Activated naive CD8-positive, alpha-beta T cell treated with anti-CD3 and anti-CD28 coated beads, Interleukin-2, amount 10 ng/mL, durations not matched to agents 7 days and 5 days (primary cell): ENCODE measurements at regions not wholly inside any gene's neighbourhood (a gene's known extent, or its start where the extent isn't known, plus 50 kb on each side); places are given as distances from the start of the nearest gene placed in this dataset.

Experiments
- ATAC-seq: fragments of 150-1000 bp; cut with Tn5 transposase; one replicate; pipeline ENCODE4 v1.10.0; 2021; ENCODE audit warnings: low read depth, moderate library complexity
- POLR2A ChIA-PET: fragments of 350-600 bp; sonication (Branson Sonifier 250); formaldehyde crosslinking; loops from one replicate; lab custom pipeline; 2021; ENCODE audit warnings: antibody characterized with exemption; lab: Charles Lee
- DNase-seq: peaks from one replicate; pipeline ENCODE4 v3.0.0; 2021
- H3K27ac Mint-ChIP-seq: one replicate; pipeline ENCODE4 v1.8.0; 2022; ENCODE audit warnings: mild to moderate bottlenecking, mixed read lengths
- H3K27me3 Mint-ChIP-seq: one replicate; pipeline ENCODE4 v1.8.0; 2022; ENCODE audit warnings: mild to moderate bottlenecking, moderate library complexity, mixed read lengths
- H3K36me3 Mint-ChIP-seq: one replicate; pipeline ENCODE4 v1.8.0; 2021; ENCODE audit warnings: mild to moderate bottlenecking, mixed read lengths
- H3K4me1 Mint-ChIP-seq: one replicate; pipeline ENCODE4 v1.8.0; 2021; ENCODE audit warnings: mixed read lengths
- H3K4me3 Mint-ChIP-seq: one replicate; pipeline ENCODE4 v1.8.0; 2022; ENCODE audit warnings: mild to moderate bottlenecking, moderate library complexity, mixed read lengths
- H3K9me3 Mint-ChIP-seq: one replicate; pipeline ENCODE4 v1.8.0; 2021; ENCODE audit warnings: mixed read lengths

DNA sequence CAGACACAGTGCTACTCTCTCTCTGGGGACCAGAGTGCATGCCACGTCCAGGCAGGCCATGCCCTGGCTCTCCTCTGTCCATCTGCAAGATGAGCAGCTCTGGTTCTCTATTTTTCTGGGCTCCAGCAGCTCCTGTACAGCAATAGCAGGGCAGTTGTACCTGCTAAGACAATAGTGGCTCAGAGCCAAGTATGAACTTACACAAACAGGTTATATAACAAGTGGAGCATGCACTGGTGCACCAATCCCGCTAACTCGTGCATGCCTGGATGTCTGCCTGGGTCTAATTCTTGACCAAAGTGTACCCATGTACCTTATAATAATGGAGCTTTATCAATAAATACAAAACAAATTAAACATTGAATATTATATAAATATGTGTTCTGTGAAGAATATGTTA is 392.3 kb downstream of the CENPC start:
- POLR2A ChIA-PET = no interaction called here
- no peak for ATAC-seq
- Mint-ChIP-seq H3K36me3 (no peaks in the 10 kb centered on the region), H3K27me3 (no peaks in the 10 kb centered on the region), H3K9me3 (no peaks in the 10 kb centered on the region), H3K27ac (no peak overlapping the region), H3K4me3 (no peak overlapping the region), H3K4me1 (no peaks in the 10 kb centered on the region)
- DNase-seq = no peak

DNA sequence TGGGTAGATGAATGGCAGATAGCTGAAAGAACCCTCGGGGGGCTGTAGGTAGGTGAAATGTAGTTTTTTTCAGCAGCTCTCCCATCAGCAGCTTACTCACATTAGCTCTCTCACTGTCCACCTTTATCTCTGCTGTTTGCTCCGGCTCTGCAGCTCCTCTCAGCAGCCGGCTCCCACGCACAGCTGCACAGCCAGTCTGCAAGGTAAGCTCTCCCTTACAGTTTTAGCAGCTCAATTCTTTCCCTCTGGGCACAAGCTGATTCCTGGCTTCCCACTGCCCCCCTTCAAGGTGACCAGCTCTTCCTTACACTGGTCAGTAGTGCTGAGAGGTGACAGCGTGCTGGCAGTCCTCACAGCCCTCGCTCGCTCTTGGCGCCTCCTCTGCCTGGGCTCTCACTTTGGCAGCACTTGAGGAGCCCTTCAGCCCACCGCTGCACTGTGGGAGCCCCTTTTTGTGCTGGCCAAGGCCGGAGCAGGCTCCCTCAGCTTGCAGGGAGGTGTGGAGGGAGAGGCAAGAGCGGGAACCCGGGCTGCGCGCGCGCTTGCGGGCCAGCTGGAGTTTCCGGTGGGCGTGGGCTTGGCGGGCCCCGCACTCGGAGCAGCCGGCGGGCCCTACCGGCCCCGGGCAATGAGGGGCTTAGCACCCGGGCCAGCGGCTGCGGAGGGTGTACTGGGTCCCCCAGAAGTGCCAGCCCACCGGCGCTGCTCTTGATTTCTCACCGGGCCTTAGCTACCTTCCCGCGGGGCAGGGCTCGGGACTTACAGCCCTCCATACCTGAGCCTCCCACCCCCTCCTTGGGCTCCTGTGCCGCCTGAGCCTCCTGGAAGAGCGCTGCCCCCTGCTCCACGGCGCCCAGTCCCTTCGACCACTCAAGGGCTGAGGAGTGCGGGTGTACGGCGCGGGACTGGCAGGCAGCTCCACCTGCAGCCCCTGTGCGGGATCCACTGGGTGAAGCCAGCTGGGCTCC is 393.6 kb downstream of the CENPC start:
- H3K27ac Mint-ChIP-seq = no peak overlapping the region
- H3K36me3 Mint-ChIP-seq = no peaks in the 10 kb centered on the region
- H3K27me3 Mint-ChIP-seq = no peaks in the 10 kb centered on the region
- DNase-seq (no peak), ATAC-seq (no peak)
- H3K4me1 Mint-ChIP-seq = no peaks in the 10 kb centered on the region
- POLR2A ChIA-PET = no interaction called here
- no peak overlapping the region for H3K4me3 Mint-ChIP-seq
- H3K9me3 Mint-ChIP-seq = no peaks in the 10 kb centered on the region

DNA sequence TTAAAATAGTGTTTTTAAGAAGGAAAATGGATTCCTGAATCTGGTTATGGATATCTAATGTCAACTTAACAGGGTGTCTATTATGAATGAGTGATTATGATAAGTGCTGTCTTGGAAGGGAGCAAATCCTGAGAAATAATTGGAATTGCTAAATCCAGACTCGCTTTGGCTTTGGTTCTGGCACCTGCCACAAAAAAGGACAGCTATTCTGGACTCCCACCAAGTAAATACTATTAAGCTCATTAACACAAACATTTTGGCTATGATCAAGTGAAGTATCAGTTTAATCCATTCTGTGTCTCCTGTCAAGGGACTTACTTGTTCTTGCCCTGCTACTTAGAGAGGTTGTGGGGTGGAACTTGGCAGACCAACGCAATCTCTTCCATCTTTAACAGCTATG is 403.7 kb downstream of the CENPC start:
- DNase-seq (no peak), ATAC-seq (no peak)
- Mint-ChIP-seq H3K4me1 (no peaks in the 10 kb centered on the region), H3K36me3 (no peaks in the 10 kb centered on the region), H3K27ac (no peak overlapping the region), H3K4me3 (no peak overlapping the region), H3K9me3 (no peaks in the 10 kb centered on the region), H3K27me3 (no peaks in the 10 kb centered on the region)
- POLR2A ChIA-PET = no interaction called here

DNA sequence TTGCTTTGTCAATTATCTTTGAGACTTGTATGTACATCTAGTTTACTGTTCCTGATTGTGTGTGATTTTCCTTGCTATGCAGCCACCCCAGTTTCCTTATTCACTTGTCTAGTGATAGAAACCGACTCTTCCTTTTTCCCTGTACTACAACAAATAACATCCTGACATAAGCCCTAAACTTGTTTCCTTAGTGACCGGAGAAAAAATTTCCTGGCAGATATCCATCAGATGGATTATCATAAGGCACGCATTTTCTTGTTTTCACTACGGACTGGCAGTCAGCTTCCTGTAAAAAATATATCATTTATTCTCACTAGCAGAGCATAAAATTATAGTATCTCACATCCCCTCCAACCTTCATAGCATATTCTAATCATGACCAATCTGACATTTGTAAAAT is 410.7 kb downstream of the CENPC start:
- peaks cover 1% of the 10 kb centered on the region for H3K9me3 Mint-ChIP-seq
- no peak overlapping the region for H3K4me3 Mint-ChIP-seq
- POLR2A ChIA-PET = no interaction called here
- ATAC-seq (no peak), DNase-seq (no peak)
- H3K27me3 Mint-ChIP-seq = no peaks in the 10 kb centered on the region
- no peaks in the 10 kb centered on the region for H3K36me3 Mint-ChIP-seq
- H3K4me1 Mint-ChIP-seq = no peaks in the 10 kb centered on the region
- no peak overlapping the region for H3K27ac Mint-ChIP-seq

DNA sequence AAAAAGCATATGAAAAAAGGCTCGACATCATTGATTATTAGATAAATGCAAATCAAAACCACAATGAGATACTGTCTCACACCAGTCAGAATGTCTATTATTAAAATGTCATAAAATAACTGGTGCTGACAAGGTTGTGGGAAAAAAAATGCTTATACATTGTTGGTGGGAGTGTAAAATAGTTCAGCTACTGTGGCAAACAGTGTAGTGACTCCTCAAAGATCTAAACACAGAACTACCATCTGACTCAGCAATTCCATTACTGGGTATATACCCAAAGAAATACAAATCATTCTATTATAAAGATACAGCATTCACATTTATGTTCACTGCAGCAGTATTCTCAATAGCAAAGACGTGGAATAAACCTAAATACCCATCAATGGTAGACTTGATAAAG is 412.1 kb downstream of the CENPC start:
- Mint-ChIP-seq H3K27ac (no peak overlapping the region), H3K4me1 (no peaks in the 10 kb centered on the region), H3K9me3 (peaks cover 1% of the 10 kb centered on the region), H3K27me3 (no peaks in the 10 kb centered on the region), H3K4me3 (no peak overlapping the region), H3K36me3 (no peaks in the 10 kb centered on the region)
- no peak for DNase-seq
- POLR2A ChIA-PET = no interaction called here
- no peak for ATAC-seq

DNA sequence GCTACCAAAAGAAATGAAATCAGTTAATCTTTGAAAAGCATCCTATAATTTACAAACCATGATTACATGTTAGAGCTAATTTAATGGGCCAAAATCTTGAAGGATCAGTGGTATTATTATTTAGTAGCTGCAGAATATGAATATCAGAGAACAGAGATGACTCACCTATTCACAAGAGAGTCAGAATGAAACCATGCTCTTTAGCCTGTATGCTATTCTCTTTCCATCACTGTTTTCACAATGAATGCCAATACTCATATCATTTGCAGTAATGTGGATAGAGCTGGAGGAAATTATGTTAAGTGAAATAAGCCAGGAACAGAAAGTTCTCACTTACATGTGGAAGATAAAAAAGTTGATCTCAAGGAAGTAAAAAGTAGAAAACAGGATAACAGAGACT is 414.1 kb downstream of the CENPC start:
- no peak overlapping the region for H3K4me3 Mint-ChIP-seq
- ATAC-seq (no peak), DNase-seq (no peak)
- POLR2A ChIA-PET = no interaction called here
- H3K9me3 Mint-ChIP-seq = no peaks in the 10 kb centered on the region
- H3K27ac Mint-ChIP-seq = no peak overlapping the region
- H3K27me3 Mint-ChIP-seq = no peaks in the 10 kb centered on the region
- H3K4me1 Mint-ChIP-seq = no peaks in the 10 kb centered on the region
- H3K36me3 Mint-ChIP-seq = no peaks in the 10 kb centered on the region

DNA sequence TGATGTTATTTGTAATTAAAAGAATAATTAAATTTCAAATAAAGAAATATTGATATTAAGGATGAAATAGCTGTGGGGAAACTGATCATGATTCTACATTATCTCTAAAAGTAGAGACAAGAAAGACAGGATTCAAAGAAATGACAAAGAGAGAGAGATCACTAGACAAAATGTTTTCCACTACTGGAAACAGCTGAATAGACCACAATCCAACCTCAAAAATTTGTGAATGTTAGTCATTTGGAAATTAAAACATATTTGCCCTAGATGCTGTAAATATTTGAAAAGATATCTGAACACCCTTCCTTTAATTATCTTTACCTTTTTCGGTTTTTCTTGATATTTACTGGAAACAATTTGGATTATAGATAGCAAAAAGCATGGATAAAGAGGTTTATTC is 414.9 kb downstream of the CENPC start:
- ATAC-seq = no peak
- H3K27ac Mint-ChIP-seq = no peak overlapping the region

DNA sequence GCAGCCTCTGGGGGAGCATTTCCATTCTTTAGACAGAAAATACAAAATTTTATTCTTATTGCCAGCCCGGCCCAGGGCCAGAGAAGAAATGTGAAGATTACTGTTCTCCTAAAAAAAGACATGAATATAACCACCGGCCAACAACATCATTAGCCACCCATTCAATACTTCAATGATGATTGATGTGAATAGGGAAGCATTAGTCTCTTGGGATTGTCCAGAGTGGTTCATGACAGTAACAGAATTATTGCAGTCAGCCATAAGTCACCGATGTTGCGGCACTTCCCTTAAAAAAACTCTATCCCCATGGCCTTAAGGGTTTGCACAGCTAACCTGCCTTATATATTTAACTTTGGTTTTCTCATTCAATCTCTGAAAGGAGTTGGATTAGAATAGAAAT is 418.7 kb downstream of the CENPC start:
- no peak for DNase-seq
- no peak for ATAC-seq
- Mint-ChIP-seq H3K4me1 (no peaks in the 10 kb centered on the region), H3K36me3 (no peaks in the 10 kb centered on the region), H3K27ac (no peak overlapping the region), H3K27me3 (no peaks in the 10 kb centered on the region), H3K9me3 (no peaks in the 10 kb centered on the region), H3K4me3 (no peak overlapping the region)
- POLR2A ChIA-PET = no interaction called here

More for the DNA sequence above, 414.9 kb downstream of the CENPC start:
- H3K9me3 Mint-ChIP-seq = no peaks in the 10 kb centered on the region
- POLR2A ChIA-PET = no interaction called here
- H3K4me1 Mint-ChIP-seq = no peaks in the 10 kb centered on the region
- no peak for DNase-seq
- no peaks in the 10 kb centered on the region for H3K36me3 Mint-ChIP-seq
- no peaks in the 10 kb centered on the region for H3K27me3 Mint-ChIP-seq
- H3K4me3 Mint-ChIP-seq = no peak overlapping the region

DNA sequence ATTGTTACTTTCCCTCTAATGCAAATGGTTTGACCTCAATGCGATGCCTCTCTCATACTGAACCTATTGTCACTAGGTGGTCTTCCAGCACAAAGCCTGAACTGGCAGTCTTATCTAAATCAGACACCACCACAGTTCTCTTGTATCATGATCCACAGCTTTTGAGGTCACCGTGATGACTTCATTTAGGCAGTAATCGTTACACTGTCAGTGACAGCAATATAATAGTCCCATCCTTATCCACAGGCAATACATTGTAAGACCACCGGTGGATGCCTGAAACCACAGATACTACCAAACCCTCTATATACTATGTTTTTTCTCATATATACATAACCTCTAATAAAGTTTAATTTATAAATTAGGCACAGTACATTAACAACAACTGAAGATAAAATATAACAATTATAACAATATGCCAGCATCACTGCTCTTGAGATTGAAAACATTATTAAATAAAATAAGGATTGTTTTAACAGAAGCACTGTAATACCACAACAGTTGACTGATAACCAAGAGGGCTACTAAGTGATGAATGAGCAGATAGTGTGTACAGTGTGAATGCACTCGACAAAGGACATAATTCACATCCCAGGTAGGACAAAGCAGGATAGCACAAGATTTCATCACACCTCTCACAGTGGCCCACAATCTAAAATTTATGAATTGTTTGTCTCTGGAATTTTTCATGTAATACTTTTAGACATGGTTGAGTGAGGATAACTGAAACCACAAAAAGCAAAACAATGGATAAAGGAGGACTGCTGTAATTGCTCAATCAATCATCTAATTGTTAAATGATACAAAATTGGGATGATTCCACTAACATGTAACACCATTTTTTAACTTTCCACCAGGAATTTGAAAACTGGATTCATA is 419.4 kb downstream of the CENPC start:
- ATAC-seq (no peak), DNase-seq (no peak)
- Mint-ChIP-seq H3K27me3 (no peaks in the 10 kb centered on the region), H3K27ac (no peak overlapping the region), H3K4me1 (no peaks in the 10 kb centered on the region), H3K9me3 (no peaks in the 10 kb centered on the region), H3K4me3 (no peak overlapping the region), H3K36me3 (no peaks in the 10 kb centered on the region)
- POLR2A ChIA-PET = no interaction called here

DNA sequence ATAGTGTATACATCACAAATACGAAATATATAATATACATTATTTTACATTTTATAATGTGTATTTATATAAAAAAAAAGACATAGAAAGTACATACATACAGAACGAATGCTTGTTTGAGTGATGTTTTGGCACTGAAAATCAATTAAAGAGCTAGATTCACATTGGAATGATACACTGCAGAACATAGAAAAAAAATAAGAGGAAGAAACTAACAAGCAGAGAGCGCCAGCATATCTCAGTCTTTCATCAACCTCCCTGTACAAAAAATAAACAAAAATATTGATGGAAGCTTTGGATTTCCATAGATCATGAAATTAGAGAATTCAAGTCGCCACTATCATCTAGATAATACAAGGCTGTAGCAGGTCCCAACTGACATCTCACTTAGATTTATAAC is 420.6 kb downstream of the CENPC start:
- Mint-ChIP-seq H3K27ac (no peak overlapping the region), H3K9me3 (no peaks in the 10 kb centered on the region), H3K4me1 (no peaks in the 10 kb centered on the region), H3K27me3 (no peaks in the 10 kb centered on the region), H3K36me3 (no peaks in the 10 kb centered on the region), H3K4me3 (no peak overlapping the region)
- POLR2A ChIA-PET = no interaction called here
- ATAC-seq (no peak), DNase-seq (no peak)

DNA sequence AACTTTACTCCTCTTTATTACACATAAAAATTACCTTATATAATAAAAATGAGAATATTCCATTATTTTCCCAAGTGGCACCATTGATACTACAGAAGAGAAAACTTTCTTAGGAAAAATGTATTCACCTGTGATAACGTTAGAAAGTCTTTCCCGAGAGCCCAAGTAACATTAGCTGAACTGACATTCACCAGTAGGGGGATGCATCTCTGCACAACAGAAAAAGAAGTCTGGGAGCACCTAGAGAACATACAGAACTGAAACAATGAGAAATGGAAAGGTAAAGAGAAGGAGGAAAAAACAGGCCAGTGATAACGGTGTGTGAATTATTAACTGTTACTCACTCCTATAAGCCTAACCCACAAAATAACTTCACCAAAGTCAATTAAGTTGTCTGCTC is 423.3 kb downstream of the CENPC start:
- H3K36me3 Mint-ChIP-seq = no peaks in the 10 kb centered on the region
- ATAC-seq = no peak
- no peak overlapping the region for H3K27ac Mint-ChIP-seq
- H3K4me1 Mint-ChIP-seq = no peaks in the 10 kb centered on the region
- no peaks in the 10 kb centered on the region for H3K9me3 Mint-ChIP-seq
- no peak for DNase-seq
- H3K27me3 Mint-ChIP-seq = no peaks in the 10 kb centered on the region
- POLR2A ChIA-PET = no interaction called here
- H3K4me3 Mint-ChIP-seq = no peak overlapping the region

DNA sequence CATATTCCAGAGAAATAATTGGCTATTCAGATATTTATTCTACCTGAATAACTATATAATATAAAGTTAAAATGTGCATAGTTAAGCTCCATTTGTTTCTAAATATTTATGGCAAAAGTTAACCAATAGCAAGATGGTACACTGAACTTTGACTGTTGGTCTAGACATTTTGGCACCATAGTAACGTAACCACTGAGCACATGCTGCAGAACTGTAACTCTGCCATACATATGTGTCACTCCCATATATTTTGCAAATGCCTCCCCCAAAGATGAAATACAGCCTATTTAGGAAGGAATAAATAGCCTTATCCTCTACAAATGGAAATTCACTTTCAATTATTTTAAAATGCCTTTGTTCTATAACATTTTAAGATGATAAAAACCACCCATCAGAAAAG is 424.9 kb downstream of the CENPC start:
- Mint-ChIP-seq H3K4me3 (no peak overlapping the region), H3K27ac (no peak overlapping the region), H3K36me3 (no peaks in the 10 kb centered on the region), H3K4me1 (no peaks in the 10 kb centered on the region), H3K27me3 (no peaks in the 10 kb centered on the region), H3K9me3 (no peaks in the 10 kb centered on the region)
- POLR2A ChIA-PET = no interaction called here
- no peak for DNase-seq
- ATAC-seq = no peak

DNA sequence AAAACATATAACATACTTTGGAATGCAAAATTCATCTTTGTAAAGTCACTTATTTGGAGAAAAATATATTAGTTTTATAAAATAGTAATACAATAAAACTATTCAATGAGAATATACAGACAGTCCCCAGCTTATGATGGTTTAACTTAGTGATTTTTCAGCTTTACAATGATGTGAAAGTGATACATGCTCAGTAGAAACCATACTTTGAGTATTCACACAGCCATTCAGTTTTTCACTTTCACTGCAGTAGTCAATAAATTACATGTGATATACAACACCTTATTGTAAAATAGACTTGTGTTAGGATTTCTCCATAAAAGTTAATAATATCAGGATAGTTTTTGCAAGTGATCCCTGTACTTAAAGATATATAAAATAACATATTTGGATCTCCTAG is 436.0 kb downstream of the CENPC start:
- Mint-ChIP-seq H3K27me3 (no peaks in the 10 kb centered on the region), H3K4me1 (no peaks in the 10 kb centered on the region), H3K9me3 (no peaks in the 10 kb centered on the region), H3K36me3 (no peaks in the 10 kb centered on the region), H3K27ac (no peak overlapping the region), H3K4me3 (no peak overlapping the region)
- ATAC-seq (no peak), DNase-seq (no peak)
- POLR2A ChIA-PET = no interaction called here
